Panc1 (cell line): ENCODE measurements at regions not wholly inside any gene's neighbourhood (a gene's known extent, or its start where the extent isn't known, plus 50 kb on each side); places are given as distances from the start of the nearest gene placed in this dataset.

Experiments used
- ATAC-seq: fragments of 200-7000 bp; cut with Tn5 transposase; 2 replicates; pipeline ENCODE4 v1.9.1; 2020; ENCODE audit warnings: mild to moderate bottlenecking, moderate library complexity
- BruUV-seq: library from RNA; stranded (reverse); fragments of 400-500 nt; replicated peaks from 2 replicates; lab custom pipeline; 2021; lab: Mats Ljungman, UMichigan
- CTCF ChIA-PET: fragments of 300-600 bp; sonication (Branson Sonifier 250); formaldehyde crosslinking; loops from one replicate; lab custom pipeline; 2022; ENCODE audit warnings: antibody characterized with exemption; lab: Charles Lee
- POLR2A ChIA-PET: fragments of 300-600 bp; sonication (Branson Sonifier 250); formaldehyde crosslinking; loops from one replicate; lab custom pipeline; 2022; ENCODE audit warnings: antibody characterized with exemption; lab: Charles Lee
- DNase-seq: peaks from one replicate; pipeline ENCODE4 v3.0.0-alpha.2; 2010; ENCODE audit warnings: low read depth, low spot score
- H3K27ac ChIP-seq: 2 replicates; pipeline ENCODE4 v1.5.1; 2011; ENCODE audit warnings: mild to moderate bottlenecking, low read length, inconsistent platforms
- H3K27me3 ChIP-seq: fragments of 200-500 bp; sonication (Bioruptor generic); 2 replicates; pipeline ENCODE4 v1.6.0; 2014; ENCODE audit warnings: low read length, inconsistent platforms; ENCODE audit not compliant: control insufficient read depth, insufficient read depth
- H3K36me3 ChIP-seq: fragments of 200-500 bp; sonication (Bioruptor generic); 2 replicates; pipeline ENCODE4 v1.5.1; 2014; ENCODE audit warnings: inconsistent platforms, mild to moderate bottlenecking, low read length, moderate library complexity; ENCODE audit not compliant: control insufficient read depth, insufficient read depth
- H3K4me1 ChIP-seq: 2 replicates; pipeline ENCODE4 v1.5.1; 2011; ENCODE audit warnings: inconsistent platforms, mild to moderate bottlenecking, low read length, moderate library complexity; ENCODE audit not compliant: control insufficient read depth, insufficient read depth
- H3K4me3 ChIP-seq, 2 experiments: 2 replicates each; pipeline ENCODE4 v1.5.1; 2011 to 2012; ENCODE audit warnings: low read depth in 2 of 2, low read length in 2 of 2, mild to moderate bottlenecking in 2 of 2, inconsistent platforms in 1 of 2, moderate library complexity in 1 of 2
- H3K9me3 ChIP-seq: fragments of 200-500 bp; sonication (Bioruptor generic); 2 replicates; pipeline ENCODE4 v1.5.1; 2014; ENCODE audit warnings: low read depth, mild to moderate bottlenecking, inconsistent platforms, low read length, moderate library complexity; ENCODE audit not compliant: control insufficient read depth, insufficient read depth
- POLR2AphosphoS5 ChIP-seq: IDR thresholded peaks from 2 replicates; pipeline ENCODE4 v1.6.1; 2012; ENCODE audit warnings: mild to moderate bottlenecking, low read depth, low read length, moderate library complexity
- REST ChIP-seq, 2 experiments: IDR thresholded peaks; 2 replicates each; pipeline ENCODE4 v1.6.1; 2011 to 2012; ENCODE audit warnings: low read depth in 2 of 2, control low read depth in 1 of 2, low read length in 1 of 2, mild to moderate bottlenecking in 1 of 2, moderate library complexity in 1 of 2; ENCODE audit not compliant: insufficient read depth in 1 of 2
- SIN3A ChIP-seq: IDR thresholded peaks from 2 replicates; pipeline ENCODE4 v1.6.1; 2012; ENCODE audit warnings: low read depth, mild to moderate bottlenecking, low read length, moderate library complexity, borderline replicate concordance; ENCODE audit not compliant: insufficient read depth
- TCF7L2 ChIP-seq: IDR thresholded peaks from 2 replicates; pipeline ENCODE4 v1.6.1; 2011; ENCODE audit warnings: mild to moderate bottlenecking, low read depth, low read length, inconsistent platforms
- in situ Hi-C: cut with HindIII; loops from 2 replicates; pipeline ENCODE4 v1.10.0; 2016; ENCODE audit warnings: low sequenced_read_pairs, low pct_unique_long_range_greater_than_20kb
- intact Hi-C: fragments of 100-400 bp; cut with micrococcal nuclease; formaldehyde crosslinking; loops from one replicate; pipeline ENCODE4 v1.10.0; 2022; ENCODE audit not compliant: unreplicated experiment
- TF ChIP-seq, protein P1 (sequence below): fragments of 450-650 bp; IDR thresholded peaks from 2 replicates; pipeline ENCODE4 v1.5.1; 2017; ENCODE audit warnings: mild to moderate bottlenecking

GRCh38 chr6:156699017-156699421 lies 78.2 kb upstream of the ARID1B start:
- CTCF ChIA-PET: no interaction called here

DNA sequence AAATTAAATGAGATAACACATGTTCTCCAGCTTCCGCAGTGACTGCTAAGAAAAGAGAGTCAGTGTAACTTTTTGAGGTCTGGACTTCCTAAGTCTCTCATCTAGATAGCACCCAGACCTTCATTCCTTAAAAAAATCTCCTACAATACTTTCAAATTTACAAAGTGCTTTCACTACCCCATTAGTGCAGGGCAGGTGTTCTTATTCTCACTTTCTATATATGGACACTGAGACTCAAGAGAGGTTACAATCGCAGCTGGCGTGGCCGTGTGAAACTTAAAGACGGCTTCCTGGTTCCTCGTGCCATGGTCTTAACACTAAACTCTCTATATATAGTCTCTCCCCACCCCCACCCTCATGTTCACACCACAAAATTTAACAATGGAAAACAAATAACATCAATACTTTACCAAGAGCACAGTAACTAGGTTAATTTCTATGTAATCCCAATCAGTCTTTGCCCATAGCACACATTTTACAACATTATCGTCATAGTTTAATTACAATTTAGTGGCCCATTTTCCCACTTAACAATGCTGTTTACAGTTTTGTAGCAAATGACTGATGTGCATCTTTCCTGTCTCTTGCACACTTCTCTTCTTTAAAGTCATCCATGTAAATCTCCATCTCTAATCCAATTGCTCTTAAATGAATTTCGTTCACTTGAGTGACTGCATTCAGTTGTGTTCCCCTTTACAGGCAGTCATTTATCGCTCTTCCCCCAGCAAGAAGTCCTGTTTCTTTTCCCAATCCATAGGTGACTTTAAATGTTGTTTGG lies 78.8 kb upstream of the ARID1B start:
- no TSS peak for BruUV-seq
- no peak for DNase-seq

More at GRCh38 chr6:156699017-156699421, 78.2 kb upstream of the ARID1B start:
- Histone ChIP-seq H3K9me3 (no peaks in the 10 kb centered on the region), H3K27me3 (no peaks in the 10 kb centered on the region), H3K27ac (no peak overlapping the region), H3K4me3 (no peak overlapping the region), H3K36me3 (no peaks in the 10 kb centered on the region), H3K4me1 (no peaks in the 10 kb centered on the region)
- intact Hi-C loops: no loop called here
- TF ChIP-seq REST (IDR thresholded peaks at IDR 0.05; ENCODE audit: insufficient read depth in 1 of 2, low read depth in 2 of 2, low read length in 1 of 2): no peak
- no peak for TF ChIP-seq SIN3A
- TF ChIP-seq, protein P1, sequence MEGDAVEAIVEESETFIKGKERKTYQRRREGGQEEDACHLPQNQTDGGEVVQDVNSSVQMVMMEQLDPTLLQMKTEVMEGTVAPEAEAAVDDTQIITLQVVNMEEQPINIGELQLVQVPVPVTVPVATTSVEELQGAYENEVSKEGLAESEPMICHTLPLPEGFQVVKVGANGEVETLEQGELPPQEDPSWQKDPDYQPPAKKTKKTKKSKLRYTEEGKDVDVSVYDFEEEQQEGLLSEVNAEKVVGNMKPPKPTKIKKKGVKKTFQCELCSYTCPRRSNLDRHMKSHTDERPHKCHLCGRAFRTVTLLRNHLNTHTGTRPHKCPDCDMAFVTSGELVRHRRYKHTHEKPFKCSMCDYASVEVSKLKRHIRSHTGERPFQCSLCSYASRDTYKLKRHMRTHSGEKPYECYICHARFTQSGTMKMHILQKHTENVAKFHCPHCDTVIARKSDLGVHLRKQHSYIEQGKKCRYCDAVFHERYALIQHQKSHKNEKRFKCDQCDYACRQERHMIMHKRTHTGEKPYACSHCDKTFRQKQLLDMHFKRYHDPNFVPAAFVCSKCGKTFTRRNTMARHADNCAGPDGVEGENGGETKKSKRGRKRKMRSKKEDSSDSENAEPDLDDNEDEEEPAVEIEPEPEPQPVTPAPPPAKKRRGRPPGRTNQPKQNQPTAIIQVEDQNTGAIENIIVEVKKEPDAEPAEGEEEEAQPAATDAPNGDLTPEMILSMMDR: no peak
- TF ChIP-seq TCF7L2: no peak
- DNase-seq (no peak), ATAC-seq (no peak)
- in situ Hi-C loops: no loop called here
- POLR2A ChIA-PET: no interaction called here
- no TSS peak for BruUV-seq

More for the DNA sequence above, 78.8 kb upstream of the ARID1B start:
- CTCF ChIA-PET: no interaction called here
- Histone ChIP-seq H3K27ac (no peak overlapping the region), H3K4me3 (no peak overlapping the region), H3K27me3 (no peaks in the 10 kb centered on the region), H3K36me3 (no peaks in the 10 kb centered on the region), H3K9me3 (no peaks in the 10 kb centered on the region), H3K4me1 (no peaks in the 10 kb centered on the region)
- ATAC-seq: no peak
- in situ Hi-C loops: no loop called here
- intact Hi-C loops: no loop called here
- POLR2A ChIA-PET: interaction anchor here (0.5 to 0.6 kb wide), 2 partner anchors 12 to 18 kb away, joined by 3 read pairs; no protein-coding TSS in a partner anchor
- no peak for TF ChIP-seq POLR2AphosphoS5
- TF ChIP-seq, protein P1: no peak
- TF ChIP-seq TCF7L2: no peak
- TF ChIP-seq SIN3A: no peak
- TF ChIP-seq REST (IDR thresholded peaks at IDR 0.05; ENCODE audit: insufficient read depth in 1 of 2, low read depth in 2 of 2, low read length in 1 of 2): no peak
